ENCODE measurements at regions not wholly inside any gene's neighbourhood (a gene's known extent, or its start where the extent isn't known, plus 50 kb on each side); places are given as distances from the start of the nearest gene placed in this dataset.

DNA sequence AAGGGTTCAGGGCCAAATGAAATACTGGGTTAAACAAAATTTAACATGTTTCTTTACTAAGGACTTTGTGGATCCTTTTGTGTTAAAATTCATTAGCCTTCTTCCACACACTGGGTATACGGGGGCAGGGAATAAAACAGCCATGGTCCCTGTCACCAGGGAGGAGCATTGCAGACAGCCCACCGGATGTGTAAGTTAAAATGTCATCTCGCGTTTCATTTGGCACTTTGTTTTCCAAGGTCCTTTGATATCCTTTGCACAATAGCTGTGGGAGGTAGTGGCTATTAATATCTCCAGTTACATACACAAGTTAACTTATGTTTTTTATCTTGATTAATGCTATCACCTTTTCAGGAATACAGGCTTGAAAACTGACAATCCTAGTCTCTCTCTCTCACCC is 172.7 kb downstream of the BARHL2 start:
- Histone ChIP-seq H3K27me3 (no peaks in the 10 kb centered on the region), H3K4me3 (no peak overlapping the region), H3K9me3 (no peaks in the 10 kb centered on the region), H3K27ac (no peak overlapping the region), H3K36me3 (no peaks in the 10 kb centered on the region), H3K4me1 (no peaks in the 10 kb centered on the region)
- intact Hi-C loops (cut with DNase I; ENCODE audit: low total_unique reads): no loop called here
- TF ChIP-seq, protein P1, sequence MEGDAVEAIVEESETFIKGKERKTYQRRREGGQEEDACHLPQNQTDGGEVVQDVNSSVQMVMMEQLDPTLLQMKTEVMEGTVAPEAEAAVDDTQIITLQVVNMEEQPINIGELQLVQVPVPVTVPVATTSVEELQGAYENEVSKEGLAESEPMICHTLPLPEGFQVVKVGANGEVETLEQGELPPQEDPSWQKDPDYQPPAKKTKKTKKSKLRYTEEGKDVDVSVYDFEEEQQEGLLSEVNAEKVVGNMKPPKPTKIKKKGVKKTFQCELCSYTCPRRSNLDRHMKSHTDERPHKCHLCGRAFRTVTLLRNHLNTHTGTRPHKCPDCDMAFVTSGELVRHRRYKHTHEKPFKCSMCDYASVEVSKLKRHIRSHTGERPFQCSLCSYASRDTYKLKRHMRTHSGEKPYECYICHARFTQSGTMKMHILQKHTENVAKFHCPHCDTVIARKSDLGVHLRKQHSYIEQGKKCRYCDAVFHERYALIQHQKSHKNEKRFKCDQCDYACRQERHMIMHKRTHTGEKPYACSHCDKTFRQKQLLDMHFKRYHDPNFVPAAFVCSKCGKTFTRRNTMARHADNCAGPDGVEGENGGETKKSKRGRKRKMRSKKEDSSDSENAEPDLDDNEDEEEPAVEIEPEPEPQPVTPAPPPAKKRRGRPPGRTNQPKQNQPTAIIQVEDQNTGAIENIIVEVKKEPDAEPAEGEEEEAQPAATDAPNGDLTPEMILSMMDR (IDR thresholded peaks at IDR 0.05): no peak
- DNase-seq: no peak

DNA sequence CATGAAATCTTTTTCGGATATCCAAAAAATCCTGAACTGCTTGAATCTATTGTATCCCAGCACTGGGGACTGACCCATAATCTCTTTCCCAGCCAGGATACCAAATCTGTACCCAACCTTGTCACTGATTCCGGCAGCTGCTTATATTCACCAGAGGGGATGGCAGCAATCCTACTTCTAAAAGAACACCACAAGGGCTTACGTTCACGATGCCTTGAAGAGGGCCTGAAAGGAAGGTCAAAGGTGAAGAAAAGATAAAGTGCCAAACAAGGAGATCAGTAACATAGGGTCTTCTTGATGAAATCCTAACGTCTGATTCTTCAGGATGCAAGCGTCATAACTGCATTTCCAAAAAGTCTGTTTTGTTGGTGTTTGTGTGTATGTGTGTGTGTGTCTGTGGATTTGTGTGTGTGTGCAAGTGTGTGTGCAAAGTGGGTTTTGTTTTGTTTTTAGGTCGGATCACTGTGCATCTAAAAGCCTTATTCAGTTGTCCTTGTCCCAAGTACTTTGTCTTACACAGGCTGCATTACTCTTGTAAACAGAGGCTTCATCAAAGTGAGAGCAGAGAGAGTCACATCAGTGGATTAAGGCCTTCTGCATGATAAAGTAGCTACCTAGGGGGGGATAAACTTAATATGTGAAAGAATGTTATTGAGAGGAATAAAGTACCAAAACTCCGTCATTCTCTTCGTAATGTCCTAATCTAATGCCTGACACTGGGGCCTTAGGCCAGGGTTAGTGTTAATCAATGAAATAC is 179.3 kb downstream of the BARHL2 start:
- H3K4me1 ChIP-seq: no peaks in the 10 kb centered on the region
- no peaks in the 10 kb centered on the region for H3K36me3 ChIP-seq
- H3K27ac ChIP-seq: no peak overlapping the region
- H3K4me3 ChIP-seq: no peak overlapping the region
- H3K27me3 ChIP-seq: no peaks in the 10 kb centered on the region
- no peak for DNase-seq
- H3K9me3 ChIP-seq: no peaks in the 10 kb centered on the region
- intact Hi-C loops (cut with DNase I; ENCODE audit: low total_unique reads): no loop called here
- TF ChIP-seq, protein P1 (IDR thresholded peaks at IDR 0.05): no peak

DNA sequence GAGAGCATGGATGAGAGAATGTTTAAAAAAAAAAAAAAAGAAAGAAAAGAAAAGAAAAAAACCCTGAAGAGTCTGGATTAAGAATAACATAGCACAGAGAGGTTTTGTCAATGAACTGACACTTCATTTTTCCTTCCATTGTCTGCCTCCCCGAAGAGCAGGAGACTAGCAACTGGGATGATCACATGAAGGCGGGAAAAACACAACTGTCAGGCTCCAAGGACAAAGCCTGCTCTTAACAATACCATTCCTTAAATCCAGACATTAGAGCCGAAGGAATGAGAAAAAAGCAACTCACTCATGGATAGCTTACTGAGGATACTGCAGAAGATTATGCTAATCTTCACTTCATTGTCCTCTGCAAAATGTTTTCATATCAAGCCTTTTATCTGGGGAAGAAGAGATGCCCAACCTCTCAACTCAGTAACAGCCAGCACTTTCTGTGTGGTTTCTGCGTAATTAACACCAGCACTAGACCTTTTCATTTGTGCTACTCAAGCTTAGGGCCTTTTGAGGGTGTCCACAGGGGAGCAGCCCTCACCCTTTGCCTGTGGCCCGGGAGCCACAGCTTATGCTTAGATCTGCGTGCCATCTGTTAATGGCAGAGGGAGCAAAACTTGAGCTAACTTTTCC is 182.3 kb downstream of the BARHL2 start:
- Histone ChIP-seq H3K4me3 (no peak overlapping the region), H3K36me3 (no peaks in the 10 kb centered on the region), H3K27me3 (no peaks in the 10 kb centered on the region), H3K9me3 (no peaks in the 10 kb centered on the region), H3K27ac (no peak overlapping the region), H3K4me1 (no peaks in the 10 kb centered on the region)
- intact Hi-C loops (cut with DNase I; ENCODE audit: low total_unique reads): no loop called here
- TF ChIP-seq, protein P1 (IDR thresholded peaks at IDR 0.05): no peak
- no peak for DNase-seq

DNA sequence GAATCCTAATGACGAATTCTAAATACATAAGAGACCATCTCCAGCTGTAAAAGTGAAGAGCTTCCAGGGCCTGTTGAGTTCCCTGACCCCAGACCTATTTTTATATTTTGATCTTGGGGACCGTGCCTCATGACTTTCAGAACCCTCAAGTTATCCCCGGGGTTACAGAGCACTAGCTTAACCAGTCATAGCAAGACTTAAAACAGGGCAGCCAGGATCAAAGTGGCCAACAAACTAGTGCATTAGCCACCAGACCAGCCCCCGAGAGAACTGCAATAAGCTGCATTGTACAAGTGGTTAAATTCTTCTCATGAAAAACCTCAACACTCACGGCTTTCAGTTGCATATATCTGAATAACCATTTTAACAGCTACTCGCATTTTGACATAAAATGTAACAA is 183.0 kb downstream of the BARHL2 start:
- intact Hi-C loops (cut with DNase I; ENCODE audit: low total_unique reads): no loop called here
- no peaks in the 10 kb centered on the region for H3K4me1 ChIP-seq
- no peaks in the 10 kb centered on the region for H3K27me3 ChIP-seq
- no peaks in the 10 kb centered on the region for H3K36me3 ChIP-seq
- TF ChIP-seq, protein P1 (IDR thresholded peaks at IDR 0.05): no peak
- no peak for DNase-seq
- H3K27ac ChIP-seq: no peak overlapping the region
- H3K9me3 ChIP-seq: no peaks in the 10 kb centered on the region
- no peak overlapping the region for H3K4me3 ChIP-seq

DNA sequence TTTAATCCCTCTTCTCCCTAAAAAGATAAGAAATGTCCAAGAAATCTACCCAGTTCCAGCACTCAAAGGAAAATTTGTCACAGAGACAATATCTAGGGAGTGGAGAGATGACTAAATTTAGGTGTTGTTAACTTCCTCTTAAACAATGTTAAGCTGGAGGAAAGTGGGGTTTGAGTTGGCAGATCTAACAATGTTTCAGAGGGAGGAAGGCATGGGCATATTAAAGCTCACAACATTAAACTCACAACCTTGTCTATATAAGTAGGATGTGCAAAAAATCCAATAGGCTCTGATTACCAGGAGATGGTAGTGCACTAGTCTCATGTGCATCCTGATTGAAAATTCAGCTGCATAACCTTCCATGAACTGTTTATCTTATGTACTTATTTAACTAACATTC is 190.1 kb downstream of the BARHL2 start:
- Histone ChIP-seq H3K9me3 (no peaks in the 10 kb centered on the region), H3K4me1 (no peaks in the 10 kb centered on the region), H3K36me3 (no peaks in the 10 kb centered on the region), H3K27ac (no peak overlapping the region), H3K4me3 (no peak overlapping the region), H3K27me3 (no peaks in the 10 kb centered on the region)
- TF ChIP-seq, protein P1 (IDR thresholded peaks at IDR 0.05): no peak
- no peak for DNase-seq
- intact Hi-C loops (cut with DNase I; ENCODE audit: low total_unique reads): no loop called here

All from tibial artery (tissue), 4 donors.